Inflammatory macrophage (primary cell): ENCODE measurements at regions not wholly inside any gene's neighbourhood (a gene's known extent, or its start where the extent isn't known, plus 50 kb on each side); places are given as distances from the start of the nearest gene placed in this dataset.
"Not testable (repeated sequence)": the region's sequence is repeated elsewhere in the genome, so short reads cannot be mapped to it uniquely, and the experiment has no call there.

Experiments used
- DNase-seq, 2 donors: peaks; one replicate each; pipeline ENCODE4 v3.0.0-alpha.2; 2020 to 2022

DNA sequence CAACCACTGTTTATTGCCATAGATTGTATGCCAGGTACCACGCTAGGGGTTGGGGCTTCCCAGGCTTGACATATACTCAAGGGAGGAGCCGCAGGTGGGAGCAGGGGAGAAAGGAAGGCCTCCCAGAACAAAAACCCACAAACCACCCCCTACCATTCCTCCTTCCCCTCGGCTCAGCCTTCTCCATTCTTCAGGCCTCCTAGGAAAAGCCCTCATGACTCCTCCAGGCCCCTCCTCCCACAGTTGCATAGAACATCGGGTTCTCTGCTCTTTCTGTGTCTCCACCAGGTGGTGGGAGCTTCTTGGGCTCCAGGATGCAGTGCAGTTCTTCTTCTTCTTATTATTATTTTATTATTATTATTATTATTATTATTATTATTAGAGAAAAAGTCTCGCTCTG is 80.3 kb downstream of the ZFP36L2 start:
- no peak for DNase-seq

DNA sequence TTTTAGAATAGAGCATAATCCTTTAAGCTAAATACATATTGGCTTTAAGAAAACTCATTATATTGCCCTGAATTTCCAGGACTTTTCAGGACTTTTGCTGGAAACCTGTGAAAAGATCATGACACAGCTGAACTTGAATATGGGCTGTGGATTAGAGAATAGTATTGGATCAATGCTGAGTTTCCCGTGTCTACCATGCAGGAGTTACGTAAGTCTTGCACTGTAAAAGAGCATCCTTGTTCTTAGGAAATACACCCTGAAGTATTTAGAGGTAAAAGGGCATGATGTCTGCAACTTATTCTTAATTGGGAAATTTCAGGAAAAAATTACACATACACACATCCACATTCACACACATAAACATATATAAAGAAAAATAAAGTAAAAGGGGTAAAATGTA is 82.1 kb downstream of the ZFP36L2 start:
- peak; percentile 70 to 83 for DNase-seq

DNA sequence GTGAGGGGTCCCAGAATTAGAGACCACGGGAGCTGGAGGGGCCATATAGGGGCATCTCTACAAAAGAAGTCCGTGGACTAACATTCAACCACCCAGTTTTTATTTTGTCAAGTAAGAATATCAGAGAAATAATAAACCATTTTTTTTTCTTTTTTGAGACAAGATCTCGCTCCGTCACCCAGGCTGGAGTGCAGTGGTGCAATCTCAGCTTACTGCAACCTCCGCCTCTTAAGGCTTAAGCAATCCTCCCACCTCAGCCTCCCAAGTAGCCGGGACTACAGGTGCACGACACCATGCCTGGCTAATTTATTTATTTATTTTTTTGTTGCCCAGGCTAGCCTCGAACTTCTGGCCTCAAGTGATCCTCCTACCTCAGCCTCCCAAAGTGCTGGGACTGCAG is 82.7 kb downstream of the ZFP36L2 start:
- DNase-seq, result peak in 1 of 2 donors; percentile 48

DNA sequence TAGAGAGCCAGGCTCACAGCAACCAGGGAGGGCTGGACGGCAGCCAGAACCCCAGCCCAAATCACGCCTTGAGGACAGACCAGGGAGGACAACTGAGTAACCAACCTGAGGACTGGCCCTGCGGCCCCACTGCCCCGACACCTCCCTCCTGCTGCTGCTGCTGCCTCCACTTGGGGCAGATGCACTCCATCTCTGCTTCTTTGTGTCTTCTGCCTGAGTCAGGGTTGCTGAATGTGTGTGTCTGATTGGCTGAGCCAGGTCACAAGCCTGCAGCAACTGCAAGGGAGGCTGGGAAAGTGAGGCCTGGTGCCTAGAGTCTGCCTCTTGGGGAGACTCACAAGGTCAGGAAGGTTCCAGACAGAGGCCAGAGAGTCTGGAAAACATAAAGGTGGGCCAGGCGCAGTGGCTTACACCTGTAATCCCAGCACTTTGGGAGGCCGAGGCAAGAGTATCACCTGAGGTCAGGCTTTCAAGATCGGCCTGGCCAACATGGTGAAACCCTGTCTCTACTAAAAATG is 83.4 kb downstream of the ZFP36L2 start:
- DNase-seq, result peak in 1 of 2 donors; percentile 35

DNA sequence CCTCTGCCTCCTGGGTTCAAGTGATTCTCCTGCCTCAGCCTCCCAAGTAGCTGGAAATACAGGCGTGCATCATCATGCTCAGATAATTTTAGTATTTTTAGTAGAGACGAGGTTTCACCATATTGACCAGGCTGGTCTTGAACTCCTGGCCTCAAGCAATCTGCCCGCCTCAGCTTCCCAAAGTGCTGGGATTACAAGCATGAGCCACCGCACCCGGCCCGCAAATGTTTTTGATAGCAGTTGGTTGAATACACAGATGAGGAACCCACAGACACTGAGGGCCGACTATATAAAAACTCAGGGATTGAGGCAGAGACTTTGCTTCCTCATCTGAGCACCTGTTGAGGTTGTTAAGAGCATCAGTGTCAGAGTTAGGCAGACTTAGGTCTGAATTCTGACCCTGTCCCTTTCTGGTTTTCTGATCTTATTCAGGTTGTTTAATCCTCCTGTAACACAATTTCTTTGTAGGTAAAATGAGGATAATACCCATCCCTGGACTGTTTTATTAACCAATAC is 84.7 kb downstream of the ZFP36L2 start:
- DNase-seq, result not testable (repeated sequence)

DNA sequence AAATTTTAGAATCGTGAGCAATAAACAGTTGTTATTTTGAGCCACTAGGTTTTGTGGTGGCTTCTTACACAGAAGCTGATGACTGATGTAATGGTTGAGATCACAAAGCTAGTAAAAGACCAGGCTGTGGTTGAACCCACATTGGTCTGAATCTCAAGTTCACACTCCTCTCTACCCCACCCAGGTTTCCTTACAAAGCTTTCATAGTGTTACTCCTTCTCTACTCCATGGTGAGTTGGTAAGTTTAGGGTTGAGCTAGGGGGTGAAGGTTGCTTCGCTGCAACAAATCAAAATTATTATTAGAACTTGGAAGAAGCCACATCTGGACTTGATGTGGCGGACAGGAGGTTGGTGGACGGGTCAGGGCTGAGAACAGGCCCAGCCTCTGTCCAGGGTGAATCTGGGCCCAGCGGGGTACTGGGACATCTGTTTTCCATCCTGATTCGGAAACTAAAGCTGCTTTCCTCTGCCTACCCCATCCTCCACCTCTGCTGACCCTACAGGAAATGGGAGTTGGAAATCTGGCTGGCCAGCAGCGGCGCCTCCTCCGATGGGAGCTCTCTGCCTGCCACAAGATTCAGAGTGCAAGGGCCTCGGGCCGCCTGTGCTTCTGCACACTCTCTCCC is 86.3 kb downstream of the ZFP36L2 start:
- no peak for DNase-seq

DNA sequence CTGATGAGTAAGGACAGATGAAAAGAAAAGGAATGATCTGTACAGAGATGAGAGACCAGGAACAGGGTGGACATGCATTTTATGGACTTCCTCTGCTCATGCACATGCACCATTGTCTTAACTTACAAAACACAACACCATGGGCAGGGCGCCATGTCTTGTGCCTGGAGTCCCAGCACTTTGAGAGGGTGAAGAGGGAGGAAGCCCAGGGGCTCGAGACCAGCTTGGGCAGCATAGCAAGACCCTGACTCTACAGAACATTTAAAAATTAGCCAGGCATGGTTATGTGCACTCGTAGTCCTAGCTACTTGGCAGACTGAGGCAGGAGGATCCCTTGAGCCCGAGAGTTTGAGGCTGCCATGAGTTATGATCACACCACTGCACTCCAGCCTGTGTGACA is 86.9 kb downstream of the ZFP36L2 start:
- DNase-seq, result no peak

DNA sequence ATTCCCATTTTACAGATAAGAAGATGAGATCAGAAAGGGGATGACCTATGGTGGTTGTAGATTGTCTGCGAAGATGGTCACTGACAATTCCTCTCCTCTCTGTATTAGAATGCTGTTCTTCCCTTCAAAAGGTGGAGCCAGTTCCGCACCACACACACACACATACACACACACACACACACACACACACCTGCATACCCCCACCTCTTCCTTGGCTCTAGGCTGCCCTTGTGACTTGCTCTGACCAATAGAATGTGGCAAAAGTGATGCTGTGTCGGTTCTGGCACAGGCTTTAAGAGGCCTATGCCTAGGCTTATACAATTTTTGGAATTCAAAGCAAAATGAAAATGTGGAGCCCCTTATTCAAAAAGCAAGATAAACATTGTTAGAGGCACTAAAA is 88.0 kb downstream of the ZFP36L2 start:
- DNase-seq, result no peak

DNA sequence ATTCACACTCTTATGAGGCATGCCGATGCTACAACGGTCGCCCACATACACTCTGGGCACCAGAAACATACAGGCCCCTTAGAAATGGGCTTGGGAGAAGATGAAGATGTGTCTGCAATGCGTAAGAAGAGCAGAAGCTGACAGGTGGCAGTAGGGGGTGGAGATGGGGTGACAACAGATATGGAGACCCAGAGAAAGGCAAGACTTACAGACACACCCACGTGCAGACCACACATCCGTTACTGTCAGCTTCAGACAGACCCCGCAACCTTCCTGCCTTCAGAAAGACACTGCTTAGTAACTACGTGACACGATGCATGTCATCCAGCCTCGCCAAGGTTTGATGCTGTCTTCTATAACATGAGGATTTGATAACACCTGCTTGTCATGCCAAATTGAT is 89.5 kb downstream of the ZFP36L2 start:
- DNase-seq, result no peak

DNA sequence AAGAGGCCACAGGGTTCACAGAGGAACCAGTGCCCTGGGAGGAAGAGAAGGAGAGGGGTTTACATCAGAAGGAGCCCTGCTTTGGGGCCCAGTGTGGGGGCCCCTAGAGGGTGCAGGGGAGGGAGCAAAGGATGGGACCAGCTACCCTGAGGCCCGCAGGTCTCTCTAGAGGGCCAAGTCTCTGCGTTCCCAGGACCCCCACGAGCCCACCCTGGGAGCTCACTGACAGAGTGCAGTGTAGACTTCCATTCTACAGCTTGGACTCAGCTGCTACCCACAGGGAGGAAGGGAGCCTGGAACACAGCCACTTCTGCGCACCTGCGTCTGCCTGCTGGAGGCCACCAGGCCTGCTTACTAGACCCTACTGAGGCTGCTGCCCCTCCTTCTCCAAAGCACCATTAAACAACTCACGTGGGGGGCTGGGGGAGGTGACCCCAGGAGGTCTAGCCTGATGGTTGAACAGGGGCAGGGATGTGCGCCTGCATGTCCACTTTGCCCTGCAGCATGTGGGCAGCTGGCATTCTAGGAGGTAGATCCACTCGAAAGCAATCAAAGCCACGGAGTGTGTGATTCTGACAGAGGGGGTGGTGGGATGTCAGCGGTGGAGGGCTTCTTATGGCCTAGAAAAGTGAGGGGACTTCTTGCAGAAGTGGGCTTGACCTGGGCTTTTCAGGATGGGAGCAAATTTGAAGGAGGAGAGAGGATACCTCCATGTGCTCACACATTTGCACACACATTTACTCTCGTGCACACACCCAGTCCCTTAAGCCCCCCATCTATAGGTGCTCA is 90.2 kb downstream of the ZFP36L2 start:
- DNase-seq, result no peak

DNA sequence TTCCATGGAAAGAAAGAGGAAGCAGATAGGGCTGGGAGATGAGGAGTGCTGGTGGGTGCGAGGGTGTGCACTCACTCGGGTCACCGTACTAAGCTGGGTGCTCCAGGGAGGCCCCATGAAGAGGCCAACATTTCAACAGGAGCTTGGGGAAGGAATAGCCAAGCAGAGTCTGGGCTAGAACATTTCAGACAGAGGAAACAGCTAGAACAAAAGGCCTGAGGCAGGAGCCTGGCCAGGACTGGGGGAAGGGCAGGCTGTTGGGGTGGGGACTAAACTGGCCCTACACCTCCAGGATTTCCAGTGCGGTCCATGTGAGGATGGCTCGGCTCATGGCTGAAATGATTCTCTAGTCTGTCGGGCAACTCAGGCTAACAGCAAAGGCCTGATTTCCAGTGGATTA is 90.8 kb downstream of the ZFP36L2 start:
- peak in 1 of 2 donors; percentile 34 for DNase-seq

DNA sequence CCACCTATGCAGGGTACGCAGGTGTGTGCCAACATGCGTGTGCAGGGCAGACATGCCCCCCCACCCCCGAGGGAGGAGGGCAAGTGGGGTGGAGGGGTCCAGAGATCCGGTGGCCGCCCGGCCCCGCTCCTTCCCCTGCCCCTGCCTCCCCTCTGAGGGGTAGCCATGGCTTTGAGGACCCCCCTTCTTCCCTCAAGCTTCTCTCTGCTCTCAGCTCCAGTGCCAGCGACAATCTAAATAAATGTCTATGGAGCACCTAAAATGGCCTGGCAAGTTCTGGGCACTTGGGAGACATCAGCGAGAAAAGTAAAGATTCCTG is 91.9 kb downstream of the ZFP36L2 start:
- no peak for DNase-seq

DNA sequence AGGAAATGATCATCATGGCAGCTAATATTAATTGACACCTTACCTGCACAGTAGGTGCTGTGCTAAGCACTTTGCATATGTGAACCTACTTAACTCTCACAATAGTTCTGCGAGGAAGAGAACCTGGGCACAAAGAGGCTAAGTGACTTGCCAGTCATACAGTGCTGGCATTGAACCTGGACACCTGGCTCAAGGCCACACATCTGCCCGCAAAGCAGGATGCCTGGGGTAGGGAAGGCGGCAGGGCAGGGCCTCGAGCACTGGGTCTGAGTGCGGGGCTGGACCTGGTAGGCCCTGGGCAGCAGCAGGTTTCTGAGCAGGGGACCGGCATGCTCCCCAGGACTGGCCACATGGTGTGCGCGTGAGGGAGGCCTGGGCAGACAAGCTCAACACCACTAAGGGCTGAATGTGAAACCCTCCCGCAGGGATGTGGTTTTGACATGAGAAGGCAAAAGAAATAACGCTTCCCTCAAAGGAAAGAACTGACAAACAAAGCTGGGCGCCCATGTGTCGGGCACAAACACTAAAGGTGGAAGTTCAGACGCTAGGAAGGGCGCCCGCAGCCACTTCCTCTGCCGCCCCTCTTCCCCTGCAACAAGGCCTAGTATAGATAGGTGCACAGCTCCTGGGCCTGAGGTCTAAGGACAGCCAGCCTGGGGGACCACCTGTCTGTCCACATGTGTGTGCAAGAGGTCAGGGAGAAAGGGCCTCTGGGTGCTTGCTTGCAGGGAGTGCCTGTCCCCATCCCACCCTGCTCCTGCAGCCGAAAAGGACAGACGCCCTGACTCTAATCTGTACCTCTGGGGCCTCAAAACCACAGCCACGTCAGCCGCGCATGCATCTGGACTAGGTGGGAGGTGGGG is 92.5 kb downstream of the ZFP36L2 start:
- DNase-seq, result peak; percentile 57 to 65

DNA sequence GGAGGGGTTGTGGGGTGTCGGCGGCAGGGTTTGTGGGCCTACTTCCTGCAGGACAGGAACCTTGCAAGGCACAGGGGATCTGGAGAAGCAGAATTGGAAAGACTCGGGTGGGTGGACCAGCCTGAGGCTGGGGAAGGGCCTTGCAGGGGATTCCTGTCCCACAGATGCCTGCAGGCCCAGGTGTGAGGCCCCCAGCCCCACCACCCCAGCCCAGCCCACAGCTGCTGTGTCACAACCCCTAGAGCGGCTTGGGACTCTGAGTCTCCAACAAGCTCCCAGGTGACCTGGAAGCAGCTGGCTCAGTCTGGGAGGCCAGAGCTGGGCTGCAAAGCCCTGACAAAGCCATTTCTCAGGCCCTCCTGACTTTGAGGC is 93.1 kb downstream of the ZFP36L2 start:
- no peak for DNase-seq

DNA sequence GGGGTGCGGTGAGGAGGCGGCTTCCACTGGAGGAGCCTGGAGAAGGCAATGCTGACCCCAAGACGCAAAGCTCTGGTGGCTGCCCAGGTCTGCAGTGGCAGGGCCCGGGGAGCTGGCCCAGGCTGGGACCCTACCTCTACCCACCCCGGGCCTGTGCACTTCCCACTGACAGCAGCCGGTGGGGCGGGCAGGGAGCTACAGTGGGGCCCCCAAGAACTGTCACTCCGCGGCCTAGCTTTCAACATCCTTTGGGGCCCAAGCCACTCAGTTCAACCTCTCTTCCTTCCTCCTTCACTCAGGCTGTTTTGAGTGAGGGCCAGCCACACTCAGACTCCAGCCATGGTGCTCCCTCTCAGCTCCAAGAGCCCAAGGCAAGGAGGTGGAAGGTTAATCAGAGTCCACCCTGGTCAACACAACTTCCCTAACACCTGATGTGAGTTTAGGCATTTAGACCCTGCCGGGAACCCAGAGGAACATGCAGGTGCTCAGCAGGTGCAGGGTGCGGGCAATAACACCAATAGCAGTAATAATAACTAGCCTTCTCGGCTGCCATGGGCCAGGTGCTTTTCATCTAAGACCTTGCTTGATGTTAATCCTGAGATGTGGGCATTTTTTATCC is 93.6 kb downstream of the ZFP36L2 start:
- no peak for DNase-seq

DNA sequence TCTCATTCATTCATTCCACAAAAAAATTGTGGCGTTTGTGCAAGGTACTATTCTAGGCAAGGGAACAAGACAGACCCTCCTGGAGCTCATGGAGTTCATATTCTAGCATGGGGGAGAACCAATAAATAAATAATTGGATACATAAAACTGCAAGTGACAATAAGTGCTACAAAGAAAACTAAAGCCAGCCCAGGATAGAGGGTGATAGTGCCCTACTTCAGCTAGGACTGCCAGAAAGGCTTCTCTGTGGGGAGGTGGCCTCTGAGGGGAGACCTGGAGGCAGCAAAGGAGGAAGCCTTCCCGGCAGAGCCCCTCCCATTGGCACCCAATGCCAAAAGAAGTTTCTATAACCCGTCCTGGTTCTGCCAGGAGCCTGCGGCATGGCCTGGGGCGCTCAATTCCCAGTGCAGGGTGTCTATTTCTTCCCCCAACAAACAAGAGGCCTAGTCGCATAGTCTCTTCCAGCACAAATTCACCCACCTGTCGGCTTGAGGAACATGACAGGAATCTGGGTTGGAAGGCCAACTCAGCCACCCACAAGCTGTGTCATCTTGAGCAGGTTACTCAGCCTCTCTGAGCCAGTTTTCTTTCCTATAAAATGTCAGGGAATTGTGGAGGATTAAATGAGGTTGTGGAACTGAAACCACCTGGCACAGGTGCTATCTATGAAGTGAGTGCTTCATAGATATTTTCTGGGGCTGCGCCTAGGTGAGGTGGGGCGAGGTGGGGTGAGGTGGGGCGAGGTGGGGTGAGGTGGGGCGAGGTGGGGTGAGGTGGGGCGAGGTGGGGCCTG is 94.3 kb downstream of the ZFP36L2 start:
- no peak for DNase-seq

DNA sequence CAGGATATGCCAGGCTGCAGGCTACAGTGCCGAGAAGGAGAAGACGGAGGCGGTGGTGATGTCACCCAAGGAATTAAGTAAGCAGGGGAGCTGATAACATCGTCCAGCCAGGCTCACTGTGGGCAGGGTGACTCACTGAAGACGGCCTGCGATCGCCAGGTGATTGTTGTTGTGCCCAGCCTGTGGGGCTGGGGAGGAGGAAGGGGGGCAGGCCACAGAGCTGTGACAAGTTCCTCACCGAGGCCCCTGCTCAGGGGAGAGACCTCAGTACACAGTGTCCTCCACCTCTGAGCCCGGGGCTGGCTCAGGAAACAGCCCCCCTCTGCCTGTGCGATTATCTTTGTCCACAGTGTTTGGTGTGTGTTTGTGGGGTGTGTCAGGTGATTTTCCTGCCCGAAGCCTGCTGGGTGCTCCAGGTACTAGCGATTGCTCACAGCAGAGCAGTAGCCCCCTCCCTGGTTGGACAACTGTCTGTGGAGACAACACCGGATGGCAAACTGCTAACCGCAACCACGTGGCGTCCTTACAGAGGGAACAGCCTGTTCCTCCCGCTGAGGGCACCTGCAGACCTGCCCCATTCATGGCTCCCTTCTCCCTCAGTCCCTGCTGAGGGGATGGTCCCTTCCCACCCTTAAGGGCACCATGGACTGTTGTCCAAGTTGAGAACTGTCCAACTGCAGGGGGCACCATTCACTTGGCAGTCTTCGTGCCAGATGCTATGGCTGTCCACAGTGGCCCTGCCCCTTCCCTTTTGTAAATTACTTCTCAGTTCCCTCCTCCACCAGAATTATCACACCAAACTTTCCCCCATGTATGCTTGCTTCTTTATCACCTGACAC is 95.1 kb downstream of the ZFP36L2 start:
- peak; percentile 86 to 95 for DNase-seq

DNA sequence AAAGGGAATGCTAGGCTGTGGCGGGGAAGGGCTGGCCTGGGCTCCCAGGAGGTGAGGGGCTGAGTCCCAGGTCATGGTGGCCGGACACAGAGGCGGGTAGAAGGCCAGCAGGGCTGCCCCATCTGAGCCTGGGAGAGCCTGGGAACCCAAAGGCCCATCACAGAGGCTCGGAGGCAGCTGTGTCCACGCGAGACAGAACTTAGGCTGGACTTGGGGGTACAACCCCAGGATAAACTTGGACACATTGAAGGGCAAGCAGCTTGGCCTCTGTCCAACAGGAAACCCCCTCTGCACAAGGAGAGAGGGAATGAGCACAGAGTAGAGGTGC is 95.9 kb downstream of the ZFP36L2 start:
- no peak for DNase-seq

DNA sequence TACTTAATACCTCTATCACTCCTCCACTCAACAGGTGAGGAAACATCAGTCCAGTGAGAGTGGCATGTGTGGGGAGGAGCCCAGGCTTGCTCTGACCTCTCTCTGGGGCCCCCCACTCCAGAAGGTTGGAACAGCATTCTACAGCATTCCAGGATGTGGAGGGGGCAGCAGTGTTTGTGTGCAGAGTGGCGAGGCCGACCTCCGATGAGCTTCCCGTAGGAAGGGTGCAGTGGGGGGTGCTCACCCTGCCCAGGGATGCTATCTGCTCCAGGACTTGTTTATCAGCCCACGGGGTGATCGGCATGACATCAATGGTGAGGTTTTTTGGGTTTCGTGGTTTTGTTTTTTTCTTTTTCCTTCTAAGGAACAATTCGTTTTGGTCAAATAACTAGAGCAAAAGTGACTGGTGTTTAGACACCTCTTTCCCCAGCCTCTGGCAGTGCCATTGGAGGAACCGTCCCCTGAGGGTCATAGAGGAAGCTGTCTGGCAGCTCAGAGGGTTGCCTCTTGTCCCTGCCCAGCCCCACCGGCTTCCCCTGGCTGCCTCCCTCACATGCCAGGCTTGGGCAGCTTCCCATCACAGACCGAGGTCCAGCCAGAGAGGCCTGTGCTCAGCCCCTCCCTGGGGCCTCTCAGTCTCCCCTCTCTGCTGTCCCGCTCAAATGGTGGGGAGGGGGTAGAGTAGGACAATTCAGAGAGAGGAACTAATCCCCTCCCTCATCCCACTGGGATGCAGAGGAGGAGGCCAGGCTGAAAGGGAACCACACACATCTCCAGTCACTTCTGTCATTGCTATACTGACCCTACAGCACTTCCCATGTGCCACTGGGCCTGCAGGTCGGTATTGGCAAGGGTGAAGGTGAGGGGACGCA is 96.5 kb downstream of the ZFP36L2 start:
- DNase-seq, result peak; percentile 85 to 88

DNA sequence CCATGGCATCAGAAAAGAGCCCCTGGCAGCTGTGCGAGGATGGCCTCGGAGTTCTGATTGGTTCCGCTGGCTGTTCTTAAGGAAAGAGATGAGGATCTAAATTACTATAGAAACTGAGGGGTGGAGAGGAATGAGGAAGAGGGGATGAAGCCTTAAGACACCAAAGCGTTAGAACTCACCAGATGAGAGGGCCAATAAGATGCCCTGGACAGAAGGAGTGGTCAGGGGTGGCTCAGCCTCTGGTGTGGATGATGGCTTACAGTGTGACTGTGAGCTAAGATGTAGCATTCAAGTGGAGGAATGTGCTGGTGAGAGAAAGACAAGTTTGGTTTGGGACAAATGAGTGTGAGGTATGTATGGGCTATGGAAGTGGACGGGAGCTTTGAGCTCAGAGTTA is 97.8 kb downstream of the ZFP36L2 start:
- peak; percentile 38 to 57 for DNase-seq
